ENCODE measurements at regions not wholly inside any gene's neighbourhood (a gene's known extent, or its start where the extent isn't known, plus 50 kb on each side); places are given as distances from the start of the nearest gene placed in this dataset.

DNA sequence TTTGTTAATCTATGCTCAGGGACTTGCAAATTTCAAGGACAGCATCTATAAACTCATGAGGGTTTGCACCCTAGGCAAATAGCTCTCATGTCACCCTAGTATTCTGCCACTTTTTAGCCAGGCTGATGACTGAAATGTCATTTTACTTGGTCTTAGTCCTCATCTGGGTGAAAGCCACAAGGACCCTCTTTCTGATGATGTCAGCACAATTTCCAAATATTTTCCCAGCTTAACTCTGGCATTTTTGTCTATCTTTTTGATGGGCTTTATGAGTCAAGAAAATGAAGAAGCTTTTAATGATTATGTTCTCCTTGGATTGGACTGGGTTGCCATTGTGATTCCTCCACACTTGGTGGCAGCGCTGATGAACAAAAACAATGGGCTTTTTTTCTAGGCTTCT, 420.1 kb upstream of the BTBD3 start:
- Histone ChIP-seq H3K4me2 (no peak overlapping the region), H3K9me3 (ENCODE audit: insufficient read depth, low read depth) (no peaks in the 10 kb centered on the region), H3K27ac (no peak overlapping the region), H4K20me1 (ENCODE audit: insufficient read depth) (no peaks in the 10 kb centered on the region), H3F3A (ENCODE audit: insufficient read depth, low read depth) (no peaks in the 10 kb centered on the region), H3K4me3 (no peak overlapping the region), H2AFZ (no peak overlapping the region), H3K36me3 (ENCODE audit: low read depth) (no peaks in the 10 kb centered on the region), H3K9me2 (ENCODE audit: insufficient read depth) (no peaks in the 10 kb centered on the region), H3K79me2 (ENCODE audit: low read depth) (no peaks in the 10 kb centered on the region), H3K4me1 (replicated peaks; ENCODE audit: insufficient read depth) (0 out of 2 replicates have a peak, but pooled peaks cover 4% of the 10 kb centered on the region), H3K27me3 (ENCODE audit: insufficient read depth, low read depth) (no peaks in the 10 kb centered on the region)
- CTCF ChIA-PET, result no interaction called here
- TF ChIP-seq, protein P1, sequence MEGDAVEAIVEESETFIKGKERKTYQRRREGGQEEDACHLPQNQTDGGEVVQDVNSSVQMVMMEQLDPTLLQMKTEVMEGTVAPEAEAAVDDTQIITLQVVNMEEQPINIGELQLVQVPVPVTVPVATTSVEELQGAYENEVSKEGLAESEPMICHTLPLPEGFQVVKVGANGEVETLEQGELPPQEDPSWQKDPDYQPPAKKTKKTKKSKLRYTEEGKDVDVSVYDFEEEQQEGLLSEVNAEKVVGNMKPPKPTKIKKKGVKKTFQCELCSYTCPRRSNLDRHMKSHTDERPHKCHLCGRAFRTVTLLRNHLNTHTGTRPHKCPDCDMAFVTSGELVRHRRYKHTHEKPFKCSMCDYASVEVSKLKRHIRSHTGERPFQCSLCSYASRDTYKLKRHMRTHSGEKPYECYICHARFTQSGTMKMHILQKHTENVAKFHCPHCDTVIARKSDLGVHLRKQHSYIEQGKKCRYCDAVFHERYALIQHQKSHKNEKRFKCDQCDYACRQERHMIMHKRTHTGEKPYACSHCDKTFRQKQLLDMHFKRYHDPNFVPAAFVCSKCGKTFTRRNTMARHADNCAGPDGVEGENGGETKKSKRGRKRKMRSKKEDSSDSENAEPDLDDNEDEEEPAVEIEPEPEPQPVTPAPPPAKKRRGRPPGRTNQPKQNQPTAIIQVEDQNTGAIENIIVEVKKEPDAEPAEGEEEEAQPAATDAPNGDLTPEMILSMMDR (conservative IDR thresholded peaks at IDR 0.05), result no peak
- TF ChIP-seq EZH2 (IDR thresholded peaks at IDR 0.05; ENCODE audit: low read depth), result no peak
- intact Hi-C loops (cut with micrococcal nuclease; ENCODE audit: unreplicated experiment), result no loop called here
- POLR2A ChIA-PET (ENCODE audit: unreplicated experiment), result no interaction called here
- no TSS peak for BruUV-seq (replicated peaks)
- no peak for DNase-seq

DNA sequence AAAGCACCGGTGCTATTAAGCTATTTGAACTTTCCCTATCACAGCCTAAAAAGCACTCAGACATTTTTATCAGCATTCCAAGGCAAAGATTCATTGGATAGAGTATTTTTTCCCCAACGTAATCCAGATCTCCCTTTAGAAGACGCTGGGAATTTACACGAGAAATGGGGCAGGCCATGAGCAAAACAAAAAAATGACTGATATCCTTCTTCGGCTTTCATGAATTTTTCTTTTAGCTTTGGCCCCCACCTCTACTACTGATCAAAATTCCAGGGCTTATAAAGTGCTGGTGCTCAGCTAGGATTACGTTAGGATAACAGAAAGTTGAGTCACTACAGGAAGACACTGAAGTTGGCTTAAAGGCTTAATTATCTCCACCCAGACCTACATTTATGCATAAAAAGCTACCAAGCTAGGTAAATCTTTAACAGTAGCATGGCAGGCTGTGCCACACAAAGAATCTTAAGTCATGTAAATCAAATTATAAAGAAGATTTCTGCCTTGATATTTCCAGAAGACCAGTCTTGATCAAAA, 418.5 kb upstream of the BTBD3 start:
- no peak for DNase-seq
- POLR2A ChIA-PET (ENCODE audit: unreplicated experiment), result no interaction called here
- no peak overlapping the region for H3K27ac ChIP-seq

DNA sequence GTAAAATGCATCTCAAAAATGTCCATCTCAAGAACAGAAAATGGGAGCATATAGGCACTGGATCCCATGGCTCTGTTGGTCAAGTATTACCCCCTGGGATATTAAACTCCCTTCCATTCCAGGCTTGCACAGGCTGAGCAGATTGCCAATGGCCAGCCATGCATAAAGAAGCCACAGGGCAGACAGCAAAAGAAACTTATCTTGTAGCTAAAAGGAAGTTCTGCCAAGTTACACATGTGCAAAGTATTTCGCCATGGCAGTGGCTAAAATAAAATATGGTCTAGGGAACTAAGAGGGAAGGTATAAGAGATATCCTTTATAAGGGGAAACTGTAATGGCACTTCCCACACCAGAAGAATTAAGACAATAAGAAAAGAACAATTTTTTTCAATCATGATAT, 415.6 kb upstream of the BTBD3 start:
- intact Hi-C loops (cut with micrococcal nuclease; ENCODE audit: unreplicated experiment), result no loop called here
- DNase-seq, result no peak
- CTCF ChIA-PET, result no interaction called here
- POLR2A ChIA-PET (ENCODE audit: unreplicated experiment), result no interaction called here
- H3K27me3 ChIP-seq (ENCODE audit: insufficient read depth, low read depth), result no peaks in the 10 kb centered on the region
- no peaks in the 10 kb centered on the region for H3K36me3 ChIP-seq (ENCODE audit: low read depth)
- no peak overlapping the region for H3K4me3 ChIP-seq
- no peaks in the 10 kb centered on the region for H3F3A ChIP-seq (ENCODE audit: insufficient read depth, low read depth)
- no TSS peak for BruUV-seq (replicated peaks)
- 0 out of 2 replicates have a peak, but pooled peaks cover 4% of the 10 kb centered on the region for H3K4me1 ChIP-seq (replicated peaks; ENCODE audit: insufficient read depth)
- TF ChIP-seq, protein P1 (conservative IDR thresholded peaks at IDR 0.05), result no peak
- TF ChIP-seq EZH2 (IDR thresholded peaks at IDR 0.05; ENCODE audit: low read depth), result no peak
- H3K27ac ChIP-seq, result no peak overlapping the region
- H3K79me2 ChIP-seq (ENCODE audit: low read depth), result no peaks in the 10 kb centered on the region
- no peaks in the 10 kb centered on the region for H3K9me3 ChIP-seq (ENCODE audit: insufficient read depth, low read depth)
- H2AFZ ChIP-seq, result no peak overlapping the region
- no peaks in the 10 kb centered on the region for H3K9me2 ChIP-seq (ENCODE audit: insufficient read depth)
- no peak overlapping the region for H3K4me2 ChIP-seq
- no peaks in the 10 kb centered on the region for H4K20me1 ChIP-seq (ENCODE audit: insufficient read depth)

More for the DNA sequence above, 418.5 kb upstream of the BTBD3 start:
- Histone ChIP-seq H3K9me2 (ENCODE audit: insufficient read depth) (no peaks in the 10 kb centered on the region), H3K79me2 (ENCODE audit: low read depth) (no peaks in the 10 kb centered on the region), H2AFZ (no peak overlapping the region), H3K9me3 (ENCODE audit: insufficient read depth, low read depth) (no peaks in the 10 kb centered on the region), H3K27me3 (ENCODE audit: insufficient read depth, low read depth) (no peaks in the 10 kb centered on the region), H3F3A (ENCODE audit: insufficient read depth, low read depth) (no peaks in the 10 kb centered on the region), H3K4me2 (no peak overlapping the region), H3K36me3 (ENCODE audit: low read depth) (no peaks in the 10 kb centered on the region), H3K4me3 (no peak overlapping the region), H3K4me1 (replicated peaks; ENCODE audit: insufficient read depth) (0 out of 2 replicates have a peak, but pooled peaks cover 4% of the 10 kb centered on the region), H4K20me1 (ENCODE audit: insufficient read depth) (no peaks in the 10 kb centered on the region)
- intact Hi-C loops (cut with micrococcal nuclease; ENCODE audit: unreplicated experiment), result no loop called here
- CTCF ChIA-PET, result no interaction called here
- TF ChIP-seq EZH2 (IDR thresholded peaks at IDR 0.05; ENCODE audit: low read depth), result no peak
- TF ChIP-seq, protein P1 (conservative IDR thresholded peaks at IDR 0.05), result no peak
- no TSS peak for BruUV-seq (replicated peaks)
